ENCODE measurements at regions not wholly inside any gene's neighbourhood (a gene's known extent, or its start where the extent isn't known, plus 50 kb on each side); places are given as distances from the start of the nearest gene placed in this dataset.

- no peak overlapping the region for H3K4me3 ChIP-seq (ENCODE audit: insufficient read depth, low read length, poor library complexity, severe bottlenecking)
- TF ChIP-seq EZH2phosphoT487 (conservative IDR thresholded peaks at IDR 0.05; ENCODE audit: low read length) (no peak), CTCF (IDR thresholded peaks at IDR 0.05; ENCODE audit: insufficient read depth, low read length, poor library complexity, severe bottlenecking) (no peak)
- H3K4me2 ChIP-seq (ENCODE audit: low read depth, low read length, poor library complexity, severe bottlenecking) = no peak overlapping the region
- no peaks in the 10 kb centered on the region for H4K20me1 ChIP-seq (ENCODE audit: low read depth, low read length)
- H3K9me2 ChIP-seq (replicated peaks; ENCODE audit: insufficient read depth, low read length) = no peaks in the 10 kb centered on the region
- no peaks in the 10 kb centered on the region for H3K79me2 ChIP-seq (ENCODE audit: insufficient read depth, low read length)
- no peak overlapping the region for H2AFZ ChIP-seq (ENCODE audit: low read depth, low read length, severe bottlenecking)
- no peak overlapping the region for H3K27ac ChIP-seq (ENCODE audit: low read depth, low read length)
- no peaks in the 10 kb centered on the region for H3K9me3 ChIP-seq (ENCODE audit: insufficient read depth, low read length)
- no peaks in the 10 kb centered on the region for H3K36me3 ChIP-seq (ENCODE audit: low read length)
- no peaks in the 10 kb centered on the region for H3K27me3 ChIP-seq (ENCODE audit: low read length)
- H3K9ac ChIP-seq (ENCODE audit: low read length) = no peak overlapping the region
- no peaks in the 10 kb centered on the region for H3F3A ChIP-seq (ENCODE audit: insufficient read depth)
Measured at GRCh38 chr18:76056471-76057110, 438.5 kb downstream of the ZNF516 start.

GRCh38 chr18:76055578-76055977 is 439.5 kb downstream of the ZNF516 start:
- Histone ChIP-seq H3K27ac (ENCODE audit: low read depth, low read length) (no peak overlapping the region), H3F3A (ENCODE audit: insufficient read depth) (no peaks in the 10 kb centered on the region), H3K9ac (ENCODE audit: low read length) (no peak overlapping the region), H4K20me1 (ENCODE audit: low read depth, low read length) (no peaks in the 10 kb centered on the region), H3K9me3 (ENCODE audit: insufficient read depth, low read length) (no peaks in the 10 kb centered on the region), H3K9me2 (replicated peaks; ENCODE audit: insufficient read depth, low read length) (no peaks in the 10 kb centered on the region), H3K27me3 (ENCODE audit: low read length) (no peaks in the 10 kb centered on the region), H3K36me3 (ENCODE audit: low read length) (no peaks in the 10 kb centered on the region), H3K79me2 (ENCODE audit: insufficient read depth, low read length) (no peaks in the 10 kb centered on the region), H2AFZ (ENCODE audit: low read depth, low read length, severe bottlenecking) (no peak overlapping the region), H3K4me2 (ENCODE audit: low read depth, low read length, poor library complexity, severe bottlenecking) (no peak overlapping the region), H3K4me3 (ENCODE audit: insufficient read depth, low read length, poor library complexity, severe bottlenecking) (no peak overlapping the region)
- no peak for TF ChIP-seq CTCF (IDR thresholded peaks at IDR 0.05; ENCODE audit: insufficient read depth, low read length, poor library complexity, severe bottlenecking)
- no peak for TF ChIP-seq EZH2phosphoT487 (conservative IDR thresholded peaks at IDR 0.05; ENCODE audit: low read length)

GRCh38 chr18:76055025-76055424 is 440.0 kb downstream of the ZNF516 start:
- no peak overlapping the region for H2AFZ ChIP-seq (ENCODE audit: low read depth, low read length, severe bottlenecking)
- no peak overlapping the region for H3K4me2 ChIP-seq (ENCODE audit: low read depth, low read length, poor library complexity, severe bottlenecking)
- no peaks in the 10 kb centered on the region for H3F3A ChIP-seq (ENCODE audit: insufficient read depth)
- TF ChIP-seq CTCF (IDR thresholded peaks at IDR 0.05; ENCODE audit: insufficient read depth, low read length, poor library complexity, severe bottlenecking) (no peak), EZH2phosphoT487 (conservative IDR thresholded peaks at IDR 0.05; ENCODE audit: low read length) (no peak)
- H3K4me3 ChIP-seq (ENCODE audit: insufficient read depth, low read length, poor library complexity, severe bottlenecking) = no peak overlapping the region
- H3K27me3 ChIP-seq (ENCODE audit: low read length) = no peaks in the 10 kb centered on the region
- no peak overlapping the region for H3K27ac ChIP-seq (ENCODE audit: low read depth, low read length)
- no peaks in the 10 kb centered on the region for H3K36me3 ChIP-seq (ENCODE audit: low read length)
- H3K9ac ChIP-seq (ENCODE audit: low read length) = no peak overlapping the region
- H4K20me1 ChIP-seq (ENCODE audit: low read depth, low read length) = no peaks in the 10 kb centered on the region
- H3K79me2 ChIP-seq (ENCODE audit: insufficient read depth, low read length) = no peaks in the 10 kb centered on the region
- no peaks in the 10 kb centered on the region for H3K9me3 ChIP-seq (ENCODE audit: insufficient read depth, low read length)
- no peaks in the 10 kb centered on the region for H3K9me2 ChIP-seq (replicated peaks; ENCODE audit: insufficient read depth, low read length)
